Activated T-cell treated with anti-CD3 and anti-CD28 coated beads, Interleukin-2, amount 50 U/mL, for 24 hours (primary cell): ENCODE measurements at regions not wholly inside any gene's neighbourhood (a gene's known extent, or its start where the extent isn't known, plus 50 kb on each side); places are given as distances from the start of the nearest gene placed in this dataset.
A peak's percentile ranks its signal among the peaks of the same experiment; 100 is the strongest.

Experiments
- DNase-seq: peaks from one replicate; pipeline ENCODE4 v3.0.0-alpha.2; 2020
- H3K27ac Mint-ChIP-seq: 2 replicates; pipeline ENCODE4 v1.8.0; 2020; ENCODE audit warnings: mild to moderate bottlenecking, mixed read lengths
- H3K27me3 Mint-ChIP-seq: 2 replicates; pipeline ENCODE4 v1.8.0; 2020; ENCODE audit warnings: mixed read lengths
- H3K36me3 Mint-ChIP-seq: 2 replicates; pipeline ENCODE4 v1.8.0; 2020; ENCODE audit warnings: low read depth, mixed read lengths
- H3K4me1 Mint-ChIP-seq: 2 replicates; pipeline ENCODE4 v1.8.0; 2020; ENCODE audit warnings: low read depth, mixed read lengths
- H3K4me3 Mint-ChIP-seq: 2 replicates; pipeline ENCODE4 v1.8.0; 2020; ENCODE audit warnings: mild to moderate bottlenecking, moderate library complexity, mixed read lengths
- H3K9me3 Mint-ChIP-seq: 2 replicates; pipeline ENCODE4 v1.8.0; 2020; ENCODE audit warnings: mixed read lengths

GRCh38 chr14:38063711-38064320 is 143.9 kb upstream of the SSTR1 start:
- no peak overlapping the region for H3K27ac Mint-ChIP-seq
- H3K4me1 Mint-ChIP-seq = peaks cover 33% of the 10 kb centered on the region
- no peak for DNase-seq
- no peaks in the 10 kb centered on the region for H3K27me3 Mint-ChIP-seq
- H3K4me3 Mint-ChIP-seq = no peak overlapping the region
- peaks cover 17% of the 10 kb centered on the region for H3K9me3 Mint-ChIP-seq
- H3K36me3 Mint-ChIP-seq = peaks cover 13% of the 10 kb centered on the region

- DNase-seq = peak; percentile 45
- Mint-ChIP-seq H3K36me3 (peaks cover 10% of the 10 kb centered on the region), H3K27me3 (no peaks in the 10 kb centered on the region), H3K27ac (peak overlapping the region; percentile 88), H3K4me1 (peaks cover 47% of the 10 kb centered on the region), H3K9me3 (peaks cover 11% of the 10 kb centered on the region), H3K4me3 (peak overlapping the region; percentile 65)
These were observed 142.5 kb upstream of the SSTR1 start for GRCh38 chr14:38065106-38065762.

GRCh38 chr14:38070061-38070588 is 137.6 kb upstream of the SSTR1 start:
- peak overlapping the region; percentile 79 for H3K27ac Mint-ChIP-seq
- peak overlapping the region; percentile 32 for H3K4me3 Mint-ChIP-seq
- no peaks in the 10 kb centered on the region for H3K27me3 Mint-ChIP-seq
- H3K4me1 Mint-ChIP-seq = peaks cover 82% of the 10 kb centered on the region
- H3K36me3 Mint-ChIP-seq = no peaks in the 10 kb centered on the region
- peaks cover 4% of the 10 kb centered on the region for H3K9me3 Mint-ChIP-seq
- no peak for DNase-seq

DNA sequence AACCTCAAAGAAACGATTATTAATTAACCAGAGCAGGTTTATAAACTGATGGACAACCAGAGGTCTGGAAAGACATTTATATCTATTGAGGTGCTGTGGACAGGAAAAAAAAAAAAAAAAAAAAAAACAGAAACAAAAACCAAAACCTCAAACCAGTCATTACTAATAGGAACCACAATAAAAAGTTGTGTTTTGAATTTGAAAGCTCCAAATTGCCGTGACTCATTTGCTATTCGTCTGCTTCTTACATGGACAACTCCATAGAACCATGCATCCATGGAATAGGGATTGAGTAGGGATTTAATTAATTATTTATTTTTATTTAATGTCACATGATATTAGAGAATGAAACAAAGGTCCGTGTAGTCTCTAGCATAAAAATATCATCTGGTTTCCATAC is 134.1 kb upstream of the SSTR1 start:
- H3K27me3 Mint-ChIP-seq = no peaks in the 10 kb centered on the region
- H3K4me1 Mint-ChIP-seq = peaks cover 76% of the 10 kb centered on the region
- peak overlapping the region; percentile 77 for H3K27ac Mint-ChIP-seq
- peaks cover 6% of the 10 kb centered on the region for H3K9me3 Mint-ChIP-seq
- no peak overlapping the region for H3K4me3 Mint-ChIP-seq
- no peaks in the 10 kb centered on the region for H3K36me3 Mint-ChIP-seq
- no peak for DNase-seq

- no peak overlapping the region for H3K4me3 Mint-ChIP-seq
- peak overlapping the region; percentile 77 for H3K27ac Mint-ChIP-seq
- peaks cover 6% of the 10 kb centered on the region for H3K9me3 Mint-ChIP-seq
- H3K4me1 Mint-ChIP-seq = peaks cover 77% of the 10 kb centered on the region
- no peak for DNase-seq
- H3K36me3 Mint-ChIP-seq = no peaks in the 10 kb centered on the region
- H3K27me3 Mint-ChIP-seq = no peaks in the 10 kb centered on the region
These were observed 133.6 kb upstream of the SSTR1 start for GRCh38 chr14:38074081-38074480.

GRCh38 chr14:38074754-38075153 is 132.9 kb upstream of the SSTR1 start:
- no peaks in the 10 kb centered on the region for H3K27me3 Mint-ChIP-seq
- peaks cover 6% of the 10 kb centered on the region for H3K9me3 Mint-ChIP-seq
- DNase-seq = no peak
- H3K4me3 Mint-ChIP-seq = peak overlapping the region; percentile 6
- peak overlapping the region; percentile 14 for H3K27ac Mint-ChIP-seq
- no peaks in the 10 kb centered on the region for H3K36me3 Mint-ChIP-seq
- H3K4me1 Mint-ChIP-seq = peaks cover 75% of the 10 kb centered on the region

DNA sequence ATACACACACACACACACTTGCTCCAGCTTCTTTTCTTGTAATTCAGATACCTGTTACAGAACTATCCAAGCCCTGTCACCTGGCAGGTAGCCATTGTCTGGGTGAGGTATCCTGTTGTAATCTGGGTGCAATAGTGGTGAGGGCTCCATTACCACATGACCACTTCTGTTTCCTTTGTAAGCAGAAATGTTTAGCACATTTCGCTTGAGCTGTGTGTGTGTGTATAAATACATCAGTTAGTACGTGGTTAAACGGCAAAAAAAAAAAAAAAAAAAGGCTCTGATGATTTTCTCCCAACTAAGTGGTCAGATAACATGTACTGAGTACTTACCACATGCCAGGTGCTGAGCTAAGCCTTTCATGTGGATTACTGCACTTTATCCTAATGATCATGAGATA is 129.3 kb upstream of the SSTR1 start:
- H3K27ac Mint-ChIP-seq = no peak overlapping the region
- no peaks in the 10 kb centered on the region for H3K27me3 Mint-ChIP-seq
- no peaks in the 10 kb centered on the region for H3K36me3 Mint-ChIP-seq
- DNase-seq = no peak
- H3K9me3 Mint-ChIP-seq = peaks cover 4% of the 10 kb centered on the region
- no peak overlapping the region for H3K4me3 Mint-ChIP-seq
- peaks cover 62% of the 10 kb centered on the region for H3K4me1 Mint-ChIP-seq

DNA sequence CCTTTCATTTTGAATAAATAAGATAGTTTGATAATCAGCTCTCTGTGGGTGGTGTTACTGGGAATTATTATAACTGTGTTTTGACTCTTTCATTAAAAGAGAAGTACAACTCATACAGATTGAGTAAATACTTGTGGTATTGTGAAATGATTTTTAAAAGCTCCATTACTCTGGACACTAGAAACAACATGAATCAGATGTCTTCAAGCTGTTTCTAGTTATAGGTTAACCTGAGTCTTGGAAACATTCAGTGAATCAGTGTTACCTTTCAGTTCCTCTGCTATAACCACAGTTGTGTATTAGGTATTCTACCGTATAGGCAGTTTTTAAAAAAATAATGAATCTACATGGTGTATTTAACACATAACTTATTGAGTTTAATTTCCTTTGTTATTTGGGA is 128.4 kb upstream of the SSTR1 start:
- peaks cover 8% of the 10 kb centered on the region for H3K9me3 Mint-ChIP-seq
- H3K36me3 Mint-ChIP-seq = no peaks in the 10 kb centered on the region
- H3K27me3 Mint-ChIP-seq = no peaks in the 10 kb centered on the region
- peaks cover 55% of the 10 kb centered on the region for H3K4me1 Mint-ChIP-seq
- DNase-seq = no peak
- no peak overlapping the region for H3K4me3 Mint-ChIP-seq
- no peak overlapping the region for H3K27ac Mint-ChIP-seq

DNA sequence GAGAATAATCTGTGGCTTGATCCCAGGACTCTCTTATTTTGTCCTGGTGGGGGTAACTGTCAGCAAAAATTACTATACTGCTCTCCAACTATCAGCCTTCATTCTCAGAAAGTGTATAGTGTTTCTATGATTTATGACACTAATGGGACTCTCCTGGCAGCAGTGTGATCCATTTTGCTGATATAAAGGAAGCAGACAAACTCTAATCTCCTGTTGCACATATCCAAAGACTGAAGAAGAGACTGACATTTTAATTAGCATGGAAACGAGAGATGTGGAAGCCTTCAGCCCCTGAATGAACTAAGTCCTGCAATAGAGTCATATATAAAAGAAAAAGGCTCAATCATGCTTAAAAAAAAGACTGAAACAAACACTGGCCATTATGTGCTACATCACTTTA is 127.8 kb upstream of the SSTR1 start:
- Mint-ChIP-seq H3K36me3 (no peaks in the 10 kb centered on the region), H3K4me3 (no peak overlapping the region), H3K27ac (no peak overlapping the region), H3K27me3 (no peaks in the 10 kb centered on the region), H3K4me1 (peaks cover 49% of the 10 kb centered on the region), H3K9me3 (peaks cover 8% of the 10 kb centered on the region)
- no peak for DNase-seq

DNA sequence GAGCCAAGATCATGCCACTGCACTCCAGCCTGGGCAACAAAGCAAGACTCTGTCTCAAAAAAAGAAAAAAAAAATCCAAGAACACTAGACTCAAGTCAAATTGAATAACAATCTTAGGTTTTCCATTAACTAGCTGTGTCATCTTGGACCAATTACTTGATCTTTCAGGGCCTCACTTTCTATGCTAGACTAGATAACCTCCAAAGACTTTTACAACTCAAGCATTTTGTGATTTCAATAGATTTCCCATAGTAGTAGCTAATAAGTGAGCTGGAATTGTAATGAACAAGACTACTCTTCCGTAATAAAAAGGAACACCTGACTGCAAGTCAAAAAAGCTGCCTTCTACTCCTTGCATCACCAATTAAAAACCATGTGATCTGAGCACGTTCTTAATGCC is 127.0 kb upstream of the SSTR1 start:
- DNase-seq = no peak
- H3K27ac Mint-ChIP-seq = no peak overlapping the region
- peaks cover 44% of the 10 kb centered on the region for H3K4me1 Mint-ChIP-seq
- H3K36me3 Mint-ChIP-seq = no peaks in the 10 kb centered on the region
- H3K4me3 Mint-ChIP-seq = no peak overlapping the region
- H3K27me3 Mint-ChIP-seq = no peaks in the 10 kb centered on the region
- peaks cover 8% of the 10 kb centered on the region for H3K9me3 Mint-ChIP-seq

DNA sequence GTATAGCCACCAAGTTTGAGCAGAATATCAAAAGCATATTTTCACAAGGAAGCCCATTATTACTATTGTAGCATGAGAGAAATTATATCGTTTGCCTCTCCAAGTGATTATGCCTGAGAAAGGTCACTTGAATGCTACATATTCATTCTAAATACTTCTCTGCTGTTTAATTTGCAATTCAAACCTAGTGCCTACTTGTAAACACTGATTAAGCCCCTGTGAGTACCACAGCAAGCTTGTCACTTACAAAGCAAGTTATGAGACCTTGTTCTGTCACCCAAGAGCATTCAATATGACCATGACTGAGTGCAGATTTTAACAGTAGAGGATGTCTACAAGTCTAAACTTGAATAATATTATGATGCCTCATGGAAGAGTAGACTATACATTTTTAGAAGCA is 124.7 kb upstream of the SSTR1 start:
- Mint-ChIP-seq H3K36me3 (no peaks in the 10 kb centered on the region), H3K4me3 (no peak overlapping the region), H3K27me3 (no peaks in the 10 kb centered on the region), H3K27ac (no peak overlapping the region), H3K9me3 (peaks cover 6% of the 10 kb centered on the region), H3K4me1 (peaks cover 35% of the 10 kb centered on the region)
- no peak for DNase-seq

DNA sequence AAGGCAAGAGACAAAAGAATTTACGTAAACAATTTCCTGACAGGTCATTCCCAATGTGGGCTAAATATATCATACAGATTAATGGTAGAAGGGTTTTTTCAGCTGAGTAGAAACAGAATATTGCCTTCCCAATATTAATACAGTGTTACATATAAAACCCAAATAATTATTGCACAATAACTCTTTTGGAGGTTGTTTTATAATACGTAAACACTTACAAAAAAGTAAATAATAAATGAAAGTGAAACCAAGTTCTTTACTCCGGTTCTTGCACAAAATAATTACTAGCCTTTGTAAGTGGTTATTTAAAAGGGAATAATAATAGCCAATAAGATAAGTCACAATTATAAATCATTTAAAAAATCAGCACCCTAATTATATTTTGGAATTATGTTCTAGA is 118.6 kb upstream of the SSTR1 start:
- H3K27ac Mint-ChIP-seq = no peak overlapping the region
- peaks cover 6% of the 10 kb centered on the region for H3K36me3 Mint-ChIP-seq
- H3K27me3 Mint-ChIP-seq = no peaks in the 10 kb centered on the region
- H3K4me3 Mint-ChIP-seq = peak overlapping the region; percentile 52
- DNase-seq = no peak
- H3K4me1 Mint-ChIP-seq = peaks cover 22% of the 10 kb centered on the region
- H3K9me3 Mint-ChIP-seq = peaks cover 13% of the 10 kb centered on the region

DNA sequence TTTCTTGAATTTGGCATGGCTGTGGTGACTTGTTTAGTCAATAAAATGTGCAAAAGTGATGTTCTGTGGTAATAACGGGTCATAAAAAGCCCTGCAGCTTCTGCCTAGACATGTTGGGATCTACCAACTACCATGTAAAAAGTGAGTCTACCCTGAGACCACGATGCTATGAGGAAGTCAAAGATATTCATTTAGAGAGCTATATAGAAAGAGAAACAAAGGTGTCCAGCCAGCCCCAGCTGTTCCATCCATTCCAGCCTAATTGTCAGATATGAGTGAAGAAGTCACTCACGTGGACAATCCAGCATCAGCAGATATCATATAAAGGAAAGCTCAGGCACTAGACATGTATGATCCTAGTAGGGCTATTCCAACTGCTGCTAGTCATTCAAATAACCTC is 117.2 kb upstream of the SSTR1 start:
- Mint-ChIP-seq H3K4me3 (no peak overlapping the region), H3K27ac (no peak overlapping the region), H3K9me3 (peaks cover 17% of the 10 kb centered on the region), H3K36me3 (peaks cover 10% of the 10 kb centered on the region), H3K27me3 (no peaks in the 10 kb centered on the region), H3K4me1 (peaks cover 22% of the 10 kb centered on the region)
- no peak for DNase-seq

DNA sequence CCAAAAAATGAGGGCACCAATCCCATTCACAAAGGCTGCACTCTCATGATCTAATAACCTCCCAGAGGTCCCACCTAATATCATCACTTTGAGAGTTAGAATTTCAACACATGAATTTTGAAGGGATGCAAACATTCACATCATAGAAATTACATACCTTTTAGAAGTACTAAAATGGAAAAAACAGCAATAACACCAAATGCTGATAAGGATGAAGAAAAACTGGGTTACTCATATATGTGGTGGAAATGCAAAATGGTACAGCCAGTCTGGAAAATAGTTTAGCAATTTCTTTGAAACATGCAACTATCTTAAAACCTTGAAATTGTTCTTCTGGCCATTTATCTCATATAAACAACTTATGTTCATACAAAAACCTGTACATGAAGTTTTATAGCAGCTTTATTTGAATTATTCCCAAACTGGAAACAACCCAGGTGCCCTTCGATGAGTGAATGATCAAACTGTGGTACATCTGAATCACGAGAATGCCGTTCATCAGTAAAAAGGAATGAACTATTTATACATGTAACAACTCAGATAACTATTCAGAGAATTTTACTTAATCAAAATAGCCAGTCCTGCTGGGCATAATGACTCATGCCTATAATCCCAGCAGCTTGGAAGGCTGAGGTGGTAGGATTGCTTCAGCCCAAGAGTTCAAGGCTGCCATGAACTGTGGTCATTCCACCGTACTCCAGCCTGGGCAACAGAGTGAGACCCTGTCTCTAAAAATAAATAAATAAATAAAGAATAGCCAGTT is 109.4 kb upstream of the SSTR1 start:
- H3K36me3 Mint-ChIP-seq = peaks cover 7% of the 10 kb centered on the region
- H3K27me3 Mint-ChIP-seq = no peaks in the 10 kb centered on the region
- no peak overlapping the region for H3K4me3 Mint-ChIP-seq
- no peak overlapping the region for H3K27ac Mint-ChIP-seq
- DNase-seq = no peak
- H3K9me3 Mint-ChIP-seq = peaks cover 25% of the 10 kb centered on the region
- no peaks in the 10 kb centered on the region for H3K4me1 Mint-ChIP-seq

- DNase-seq = no peak
- no peaks in the 10 kb centered on the region for H3K27me3 Mint-ChIP-seq
- H3K9me3 Mint-ChIP-seq = peaks cover 14% of the 10 kb centered on the region
- no peaks in the 10 kb centered on the region for H3K36me3 Mint-ChIP-seq
- no peak overlapping the region for H3K4me3 Mint-ChIP-seq
- H3K4me1 Mint-ChIP-seq = peaks cover 2% of the 10 kb centered on the region
- no peak overlapping the region for H3K27ac Mint-ChIP-seq
These were observed 106.0 kb upstream of the SSTR1 start for GRCh38 chr14:38101679-38102078.
